ENCODE measurements at regions not wholly inside any gene's neighbourhood (a gene's known extent, or its start where the extent isn't known, plus 50 kb on each side); places are given as distances from the start of the nearest gene placed in this dataset.

- no peak for DNase-seq
These were observed 234.1 kb downstream of the TMEM38B start for GRCh38 chr9:105928416-105928815.

GRCh38 chr9:105930011-105930627 lies 235.8 kb downstream of the TMEM38B start:
- no peak for DNase-seq

- no peak for DNase-seq
These were observed 237.9 kb downstream of the TMEM38B start for GRCh38 chr9:105932276-105932675.

GRCh38 chr9:105950448-105950847 lies 256.1 kb downstream of the TMEM38B start:
- no peak for DNase-seq

- no peak for DNase-seq
These were observed 256.6 kb downstream of the TMEM38B start for GRCh38 chr9:105950894-105951293.

DNA sequence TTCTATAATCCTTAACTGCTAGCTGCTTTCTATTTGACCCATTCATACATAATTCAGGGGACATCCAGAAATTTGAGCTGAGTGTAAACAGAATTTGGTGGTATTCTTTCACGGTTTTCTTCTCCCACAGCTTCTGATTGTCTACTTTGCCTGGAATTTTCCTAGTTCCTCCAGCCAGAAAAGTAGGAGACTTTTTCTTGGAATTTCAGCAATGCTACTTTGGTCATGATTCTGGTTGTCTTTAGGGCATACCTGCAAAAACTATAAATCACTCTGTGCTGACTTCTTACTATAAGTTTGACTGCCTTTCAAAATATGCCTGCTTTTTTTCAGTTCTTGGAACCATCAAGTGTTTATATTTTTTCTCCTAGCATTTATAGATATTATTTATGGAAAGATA lies 260.2 kb downstream of the TMEM38B start:
- no peak for DNase-seq

- DNase-seq = no peak
These were observed 263.5 kb downstream of the TMEM38B start for GRCh38 chr9:105957830-105958229.

- no peak for DNase-seq
These were observed 264.2 kb downstream of the TMEM38B start for GRCh38 chr9:105958587-105958986.

GRCh38 chr9:105959531-105959930 lies 265.2 kb downstream of the TMEM38B start:
- no peak for DNase-seq

DNA sequence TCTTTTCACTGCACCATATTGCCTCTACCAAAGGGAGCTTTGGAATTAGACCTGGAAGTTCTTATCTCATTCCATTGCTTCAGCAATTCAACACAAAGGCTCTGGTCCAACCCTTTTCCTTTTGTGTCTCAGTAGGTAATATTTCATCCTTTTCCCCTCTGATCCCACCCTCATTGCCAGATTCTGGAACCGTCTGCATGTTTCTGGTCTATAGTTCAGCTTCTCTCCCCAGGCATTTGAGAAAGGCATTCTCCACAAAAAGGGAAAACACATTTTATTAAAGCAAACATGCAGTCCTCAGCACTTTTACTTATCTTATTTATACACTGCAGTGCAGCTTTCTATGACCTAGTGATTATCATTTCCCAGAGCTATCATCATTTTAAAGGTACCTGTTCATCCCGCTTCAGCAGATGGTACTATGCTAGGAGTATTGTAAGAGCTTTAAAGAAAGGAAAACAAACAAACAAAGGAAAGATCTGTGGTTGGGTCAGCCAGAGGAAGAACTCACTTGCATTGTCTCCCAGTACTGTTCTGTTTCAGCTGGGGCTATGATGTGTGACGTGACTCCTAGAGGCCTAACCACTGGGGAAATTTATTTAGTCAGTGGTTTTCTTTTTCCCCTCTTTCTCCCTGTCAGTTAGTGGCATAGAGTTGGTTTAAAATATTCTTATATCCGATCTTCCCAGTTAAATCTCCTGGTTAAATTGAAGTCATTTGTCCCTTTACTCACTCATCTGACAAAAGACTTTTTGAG lies 269.2 kb downstream of the TMEM38B start:
- DNase-seq = no peak

DNA sequence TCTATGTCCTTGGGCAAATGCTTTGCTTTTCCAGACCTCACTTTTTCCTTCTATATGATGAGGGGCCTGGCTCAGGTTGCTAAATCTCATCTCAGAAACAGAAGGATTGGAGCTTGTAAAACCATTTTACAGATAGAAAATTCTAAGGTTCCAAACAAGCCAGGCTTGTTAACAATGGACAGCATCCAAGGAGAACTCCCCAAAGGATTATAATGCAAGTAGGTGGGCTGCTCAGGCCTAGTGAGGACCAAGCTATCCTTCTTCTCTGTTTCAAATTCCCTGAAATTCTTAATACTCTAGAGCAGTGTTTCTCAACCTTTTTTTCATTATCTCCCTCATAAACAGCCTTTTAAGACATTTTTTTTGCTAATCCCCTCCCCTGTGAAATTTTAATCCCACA lies 269.8 kb downstream of the TMEM38B start:
- no peak for DNase-seq

DNA sequence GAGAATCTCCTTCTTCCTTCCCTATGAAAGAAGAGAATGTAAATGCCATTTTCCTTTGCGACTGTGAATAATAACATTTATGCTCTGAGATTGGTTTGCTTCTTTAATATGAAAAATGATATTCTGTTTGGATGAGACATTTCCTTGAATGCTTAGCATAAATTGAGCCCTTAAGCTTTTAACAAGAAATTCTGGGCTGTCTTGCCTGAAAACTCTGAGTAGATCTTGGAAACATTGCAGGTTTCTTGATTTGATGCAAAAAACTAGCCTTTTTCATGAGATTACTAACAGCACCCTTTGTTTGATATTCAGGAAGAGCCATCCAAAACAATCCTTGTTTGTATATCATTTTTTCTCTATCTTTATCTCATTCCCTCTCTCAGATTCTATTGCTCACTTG lies 272.5 kb downstream of the TMEM38B start:
- no peak for DNase-seq

DNA sequence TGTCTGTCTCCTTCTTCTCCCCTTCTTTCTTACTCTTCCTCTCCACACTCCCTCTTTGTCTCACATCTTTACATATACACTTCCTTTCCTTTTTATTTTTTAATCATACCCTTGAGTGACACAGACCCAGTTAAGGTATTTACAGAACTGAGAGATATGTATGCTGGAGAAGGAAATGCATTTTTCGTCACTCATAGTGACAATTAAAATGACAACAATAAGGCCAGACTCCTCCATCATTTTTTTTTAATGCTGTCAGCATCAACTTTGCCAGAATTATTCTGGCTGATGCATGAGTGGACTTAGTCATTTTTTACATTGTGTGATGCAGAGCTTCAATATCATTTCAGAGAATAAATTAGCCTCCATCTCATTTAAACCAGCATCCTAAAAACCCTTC lies 272.9 kb downstream of the TMEM38B start:
- no peak for DNase-seq

DNA sequence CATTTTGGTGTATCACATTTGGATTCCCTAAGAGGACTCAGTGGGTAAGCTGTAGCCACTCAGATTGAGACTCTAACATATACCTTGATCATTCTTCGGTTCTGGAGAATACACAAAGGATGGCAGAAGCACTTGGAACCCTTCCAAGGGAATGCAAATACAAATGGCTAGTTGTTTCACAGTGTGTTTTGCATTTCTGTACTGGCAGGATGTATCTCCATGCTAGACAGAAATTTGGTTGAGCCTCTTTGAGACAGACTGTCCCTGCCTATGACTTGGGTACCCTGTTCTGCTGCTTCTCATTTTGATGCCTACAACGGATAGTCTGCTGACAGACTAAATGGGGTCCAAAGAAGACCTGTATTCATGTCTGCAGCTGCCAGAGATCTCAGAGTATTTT lies 273.5 kb downstream of the TMEM38B start:
- no peak for DNase-seq

- no peak for DNase-seq
These were observed 274.6 kb downstream of the TMEM38B start for GRCh38 chr9:105968811-105969466.

DNA sequence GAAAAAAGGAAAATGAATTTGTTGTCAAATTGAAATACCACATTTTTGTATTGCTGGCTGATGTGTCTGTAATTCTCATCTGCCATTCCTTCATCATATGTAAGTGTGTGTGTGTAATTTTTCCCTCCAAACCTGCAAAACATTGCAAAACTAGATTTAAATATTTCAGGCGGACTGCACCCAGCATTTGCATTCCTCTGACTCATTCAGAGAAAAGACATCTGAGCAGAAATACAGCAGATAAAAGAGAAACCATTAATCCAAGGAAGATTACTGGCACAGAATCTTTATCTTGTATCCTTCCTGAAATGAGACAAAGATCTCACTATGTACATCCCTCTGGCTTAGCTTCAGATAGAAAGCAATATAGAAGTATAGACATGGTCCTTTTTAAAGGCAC lies 275.3 kb downstream of the TMEM38B start:
- no peak for DNase-seq

GRCh38 chr9:105971986-105972385 lies 277.6 kb downstream of the TMEM38B start:
- DNase-seq = no peak

DNA sequence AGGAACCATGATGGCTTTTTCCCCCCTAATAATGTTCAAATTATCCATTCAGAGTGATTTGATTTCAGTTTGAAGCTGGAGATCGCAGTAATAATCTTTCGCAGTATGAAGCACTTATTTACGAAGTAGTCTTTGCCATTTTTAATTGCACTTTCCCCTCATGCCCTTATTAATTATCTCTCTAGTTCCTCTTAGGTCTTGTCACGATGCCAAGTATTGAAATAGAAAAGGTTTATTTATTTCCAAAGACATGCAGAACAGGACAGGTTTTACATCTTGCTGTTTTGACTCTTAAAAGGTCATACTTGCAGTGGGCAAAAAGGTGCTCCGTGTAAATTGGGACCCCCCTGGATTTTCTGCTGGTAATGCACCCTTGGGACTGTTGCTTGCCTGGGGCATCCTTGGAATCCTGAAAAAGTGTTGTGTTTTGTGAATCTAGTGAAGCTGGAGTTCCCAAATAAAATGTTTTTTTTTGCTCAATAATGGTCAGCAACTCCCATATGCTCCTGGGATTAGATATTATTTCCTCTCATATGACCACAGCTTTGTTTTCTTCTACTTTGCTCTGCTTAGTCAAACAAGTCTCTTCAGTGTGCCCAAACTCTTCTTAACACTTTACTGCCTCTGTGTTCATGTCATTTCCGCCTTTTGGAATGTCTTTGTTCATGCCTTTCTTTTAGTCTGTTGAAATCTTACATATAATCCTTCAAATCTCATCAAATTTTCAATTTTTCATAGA lies 278.3 kb downstream of the TMEM38B start:
- DNase-seq = no peak

- no peak for DNase-seq
These were observed 279.6 kb downstream of the TMEM38B start for GRCh38 chr9:105973951-105974351.

- DNase-seq = no peak
These were observed 281.7 kb downstream of the TMEM38B start for GRCh38 chr9:105975886-105976645.

DNA sequence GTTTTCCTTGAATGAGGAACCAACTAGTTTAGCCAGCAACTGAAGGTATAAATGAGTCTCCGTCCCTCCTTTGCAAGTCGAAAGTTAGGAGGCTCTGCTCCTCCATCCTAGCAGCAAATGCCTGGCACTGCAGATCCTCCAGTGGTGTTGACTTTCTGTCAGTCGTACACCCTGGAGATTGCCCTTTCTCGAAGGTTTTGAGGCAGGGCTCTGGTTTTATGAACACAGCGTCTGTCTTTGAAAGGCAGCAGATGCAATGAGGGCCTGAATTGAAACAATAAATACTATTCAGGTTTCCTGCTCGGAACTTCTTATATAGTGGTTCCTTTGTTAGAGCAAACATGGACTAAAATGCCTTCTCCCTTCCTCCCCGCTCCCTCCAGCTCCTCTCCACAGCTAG lies 284.0 kb downstream of the TMEM38B start:
- DNase-seq = no peak

DNA sequence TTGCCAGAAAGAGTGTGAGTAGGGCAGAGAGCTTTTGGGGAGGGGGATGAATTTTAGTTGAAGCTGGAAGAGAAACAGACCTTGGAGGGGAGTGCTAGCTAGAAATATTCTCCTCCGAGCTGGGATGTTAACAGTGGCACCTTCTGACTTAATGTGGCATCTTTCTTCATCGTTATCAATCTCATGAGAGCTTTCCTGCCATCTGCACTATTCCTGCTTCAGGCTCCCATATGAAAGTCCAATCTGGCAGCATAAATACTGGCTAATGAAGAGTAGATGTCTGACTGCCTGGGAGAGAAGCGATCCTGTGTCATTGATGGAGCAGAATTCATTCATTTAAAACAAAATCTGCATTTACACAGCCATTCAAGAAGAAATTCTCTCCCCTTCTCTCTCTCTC lies 284.5 kb downstream of the TMEM38B start:
- DNase-seq = no peak

DNA sequence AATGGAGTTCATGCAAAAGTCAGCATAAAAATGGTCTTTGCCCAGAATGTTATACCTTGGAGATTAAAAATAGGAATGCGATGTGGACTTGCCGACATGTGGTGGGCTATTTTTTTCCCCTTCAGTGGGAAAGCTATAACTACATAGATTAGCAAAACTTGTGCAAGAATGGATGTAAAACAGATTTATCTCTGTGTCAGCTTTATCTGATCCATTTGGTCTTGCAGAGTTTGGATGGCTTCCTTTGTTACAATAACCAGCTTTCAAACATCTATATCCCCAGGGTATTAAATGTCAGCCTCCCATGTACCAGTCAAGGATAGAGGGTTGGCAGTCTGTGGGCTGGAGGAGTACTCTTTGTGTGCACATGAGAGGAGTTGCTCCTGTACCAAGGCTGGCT lies 284.9 kb downstream of the TMEM38B start:
- no peak for DNase-seq
